ENCODE measurements at regions not wholly inside any gene's neighbourhood (a gene's known extent, or its start where the extent isn't known, plus 50 kb on each side); places are given as distances from the start of the nearest gene placed in this dataset.
"Not testable (repeated sequence)": the region's sequence is repeated elsewhere in the genome, so short reads cannot be mapped to it uniquely, and the experiment has no call there.

DNA sequence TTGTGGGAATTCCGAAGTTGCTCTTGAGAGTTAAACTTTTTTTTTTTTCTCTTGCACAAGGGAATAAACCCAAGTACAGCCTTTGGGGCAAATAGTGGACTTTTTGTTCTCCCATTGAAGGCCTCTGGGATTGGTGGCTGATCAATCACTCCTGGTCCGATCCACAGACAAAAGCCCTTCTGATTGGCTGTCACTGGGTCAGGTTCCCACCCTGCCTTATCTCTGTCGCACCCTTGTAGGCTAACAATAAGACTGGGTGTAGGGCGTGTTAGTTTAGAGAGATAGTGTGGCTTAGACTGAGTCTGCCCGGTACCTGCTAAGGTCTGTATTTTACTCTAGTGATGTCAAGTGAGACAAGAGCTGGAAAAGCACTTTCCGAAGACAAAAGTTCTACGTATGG lies 380.8 kb downstream of the NDFIP2 start:
- DNase-seq: no peak

DNA sequence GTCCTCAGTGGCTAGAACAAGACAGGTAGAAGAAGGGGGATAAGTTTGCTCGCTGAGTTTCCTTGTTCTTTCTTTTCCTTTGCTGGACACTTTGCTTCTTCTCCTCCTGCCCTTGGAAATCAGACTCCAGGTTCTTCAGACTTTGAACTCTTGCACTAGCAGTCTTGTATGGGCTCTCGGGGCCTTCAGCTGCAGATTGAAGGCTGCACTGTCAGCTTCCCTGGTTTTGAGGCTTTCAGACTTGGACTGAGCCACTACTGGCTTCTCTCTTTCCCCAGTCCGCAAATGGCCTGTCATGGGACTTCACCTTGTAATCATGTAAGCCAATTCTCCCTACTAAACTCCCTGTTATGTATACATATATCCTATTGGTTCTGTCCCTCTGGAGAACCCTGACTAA lies 379.8 kb downstream of the NDFIP2 start:
- no peak for DNase-seq

DNA sequence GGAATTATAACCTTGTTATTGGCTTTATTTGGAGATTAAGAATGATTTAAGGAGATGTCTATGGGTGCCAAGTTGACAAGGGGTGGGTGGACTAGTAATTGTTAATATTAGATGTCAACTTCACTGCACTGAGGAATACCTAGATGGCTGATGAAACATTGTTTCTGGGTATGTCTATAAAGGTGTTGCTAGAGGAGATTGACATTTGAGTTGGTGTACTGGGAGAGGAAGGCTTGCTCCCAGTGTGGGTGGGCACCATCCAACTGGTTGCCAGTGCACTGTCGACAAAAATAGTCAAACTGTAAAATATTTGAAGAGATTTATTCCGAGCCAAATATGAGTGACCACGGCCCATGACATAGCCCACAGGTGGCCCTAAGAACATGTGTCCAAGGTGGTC lies 378.8 kb downstream of the NDFIP2 start:
- DNase-seq: no peak

DNA sequence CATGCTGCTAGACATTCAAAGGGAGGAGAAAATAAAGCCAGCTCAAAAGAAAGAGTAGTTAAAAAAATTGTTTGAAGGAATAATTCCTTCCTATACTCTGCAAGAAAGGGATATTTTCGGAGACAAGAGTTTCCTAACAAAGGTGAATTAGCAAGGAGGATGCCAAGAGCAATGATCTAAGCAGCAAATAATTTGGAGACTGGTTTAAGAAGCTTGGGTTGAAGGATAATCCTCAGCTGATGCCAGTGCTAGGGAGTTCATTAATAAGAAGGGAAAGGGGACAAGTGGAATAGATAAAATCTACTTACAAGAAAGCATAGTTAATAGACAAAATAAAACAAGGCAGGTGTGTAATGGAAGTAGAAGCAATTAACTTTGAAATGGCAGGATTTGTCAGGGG lies 372.3 kb downstream of the NDFIP2 start:
- DNase-seq: no peak

DNA sequence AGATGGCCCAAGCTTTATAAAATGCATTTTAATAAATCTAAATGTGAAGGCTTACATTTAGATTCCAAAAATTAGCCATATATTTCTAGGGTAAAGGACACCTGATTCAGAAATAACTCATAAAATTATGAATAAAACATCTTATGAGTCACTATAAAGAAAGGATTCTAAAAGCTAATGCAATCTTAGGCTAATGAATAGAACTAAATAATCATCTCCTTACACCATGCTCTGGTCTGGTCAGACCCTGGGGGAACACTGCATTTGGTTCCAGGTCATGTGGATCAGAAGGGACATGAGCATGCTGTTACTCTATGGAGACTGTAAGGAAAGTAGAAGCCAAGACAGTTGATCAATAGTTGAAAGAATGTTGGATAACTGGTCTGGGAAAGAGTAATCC lies 370.4 kb downstream of the NDFIP2 start:
- no peak for DNase-seq

DNA sequence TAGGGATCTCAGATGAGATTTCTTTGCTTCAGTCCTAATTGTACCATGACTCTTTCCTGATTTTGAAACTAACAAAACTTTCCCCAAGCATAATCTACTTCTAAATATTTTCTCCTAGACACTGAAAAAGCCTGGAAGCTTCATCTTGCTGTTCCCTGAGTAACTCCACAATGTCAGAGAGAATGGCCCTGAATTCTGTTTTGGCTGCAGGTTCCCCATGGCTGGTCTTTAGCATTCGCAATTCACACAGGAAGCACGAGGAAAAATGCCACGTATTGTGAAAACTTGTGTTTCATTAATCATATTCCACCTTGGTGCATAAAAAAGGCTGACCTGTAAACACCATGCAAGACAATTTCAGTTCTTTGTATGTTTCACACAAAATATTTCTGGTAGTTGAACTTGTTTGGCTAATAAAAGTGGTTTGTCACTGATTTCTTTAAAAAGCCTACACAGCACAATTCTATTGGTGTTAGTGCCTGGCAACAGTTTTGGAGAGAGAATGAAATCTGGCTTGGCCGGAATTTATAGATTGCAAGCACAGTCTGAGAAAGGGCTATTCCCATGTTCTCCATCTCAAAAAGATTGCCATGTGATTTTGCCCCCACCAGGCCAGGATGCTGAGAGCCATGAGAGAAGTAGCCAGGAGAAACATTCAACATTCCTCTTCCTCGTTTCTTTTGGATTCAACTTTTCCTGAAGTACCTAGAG lies 367.1 kb downstream of the NDFIP2 start:
- no peak for DNase-seq

DNA sequence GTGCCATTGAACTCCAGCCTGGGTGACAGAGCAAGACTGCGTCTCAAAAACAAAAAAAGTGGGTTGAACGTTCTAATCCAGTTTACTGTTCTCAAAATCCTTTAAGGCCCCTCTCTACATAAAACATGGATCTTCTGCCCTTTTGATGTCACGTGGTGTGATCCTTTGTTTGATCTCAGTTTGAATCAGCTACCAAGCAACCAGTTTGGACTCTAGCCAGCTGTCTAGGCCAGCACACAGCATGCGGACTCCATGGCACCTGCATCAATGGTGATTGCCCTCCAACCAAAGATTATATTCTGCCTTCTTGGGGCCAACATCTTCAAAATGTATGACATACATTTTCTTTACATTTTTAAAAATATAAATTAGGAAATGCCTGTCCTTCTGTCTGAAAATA lies 365.4 kb downstream of the NDFIP2 start:
- peak; percentile 35 for DNase-seq

DNA sequence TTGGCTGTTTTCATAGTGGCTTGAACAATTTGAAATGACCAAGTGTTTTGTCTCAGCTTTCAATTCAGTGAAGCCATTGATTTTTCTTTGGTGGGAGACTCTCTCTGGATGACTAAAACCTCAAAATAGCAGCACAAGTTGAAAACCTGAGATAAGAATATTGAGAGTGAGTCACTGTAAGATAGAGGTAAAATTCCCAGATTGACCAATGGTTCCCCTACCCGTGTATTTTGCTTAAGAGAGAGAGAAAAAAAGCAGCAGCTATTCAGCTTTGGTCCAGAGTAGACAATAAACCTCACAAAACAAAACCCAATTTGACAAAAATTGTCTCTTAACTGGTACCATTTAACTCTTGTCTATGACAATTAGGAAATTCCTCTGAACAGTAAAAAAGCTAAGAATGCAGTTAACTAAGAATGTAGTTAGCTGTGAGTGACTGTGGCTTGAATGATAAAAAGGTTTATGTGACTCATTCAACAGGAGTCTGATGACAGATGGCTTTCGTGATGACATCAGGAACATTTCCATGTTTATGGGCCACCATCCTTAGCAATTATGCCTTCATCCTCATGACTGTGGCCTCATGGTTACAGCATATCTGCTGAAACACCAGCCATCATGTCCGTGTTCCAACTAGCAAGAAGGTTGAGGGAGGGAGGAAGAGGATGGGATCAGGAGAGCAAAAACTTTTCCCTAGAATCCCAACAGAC lies 356.9 kb downstream of the NDFIP2 start:
- no peak for DNase-seq

DNA sequence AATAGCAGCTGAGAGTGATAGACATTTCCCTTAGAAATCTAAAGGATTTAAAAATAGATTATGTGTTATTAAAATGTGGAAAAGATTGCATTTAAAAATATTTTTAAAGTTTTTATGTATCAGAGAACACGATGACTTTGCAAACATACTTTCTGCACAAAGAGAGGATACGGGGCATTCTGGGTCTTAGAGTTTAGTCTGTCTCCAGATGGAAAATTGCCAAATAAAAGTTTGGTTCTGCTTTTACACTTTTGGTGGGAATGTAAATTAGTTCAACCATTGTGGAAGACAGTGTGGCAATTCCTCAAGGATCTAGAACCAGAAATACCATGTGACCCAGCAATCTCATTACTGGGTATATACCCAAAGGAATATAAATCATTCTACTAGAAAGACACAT lies 355.2 kb downstream of the NDFIP2 start:
- DNase-seq: not testable (repeated sequence)

DNA sequence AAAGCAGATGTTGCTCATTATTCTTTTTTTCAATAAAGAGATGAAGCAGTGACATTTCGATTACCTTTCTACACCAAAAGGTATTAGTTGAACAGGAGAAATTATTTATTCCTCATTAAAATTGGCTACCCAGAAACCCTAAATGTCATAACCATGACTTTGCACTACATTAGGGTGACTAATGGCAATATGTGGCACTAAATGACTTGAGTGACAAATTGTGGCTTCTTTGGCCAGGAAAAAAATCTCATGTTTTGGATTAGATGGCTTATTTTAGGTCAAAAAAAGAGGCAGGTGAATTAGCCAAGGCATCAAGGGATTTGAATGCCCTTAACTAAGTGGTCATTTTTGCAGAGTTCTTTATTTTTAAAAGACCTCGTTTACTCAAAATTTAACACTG lies 353.9 kb downstream of the NDFIP2 start:
- DNase-seq: no peak

DNA sequence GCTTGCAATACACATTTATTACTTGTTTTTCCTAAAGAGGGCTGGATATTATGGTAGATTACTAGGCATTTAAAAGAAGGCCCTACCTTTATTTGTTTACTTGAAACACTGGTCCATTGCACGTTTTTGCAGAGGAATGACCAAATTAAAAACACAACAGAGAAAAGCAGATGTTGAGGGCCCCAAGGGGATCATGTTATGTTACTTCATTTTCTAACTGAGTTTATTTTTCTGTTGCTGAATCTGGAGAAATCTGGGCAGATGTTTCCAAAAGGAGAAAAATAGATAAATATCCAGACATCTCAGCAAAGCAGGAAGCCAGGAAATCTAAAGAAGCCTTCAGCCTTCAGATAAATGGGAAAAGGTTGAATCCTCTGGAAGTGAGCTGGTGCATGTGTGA lies 353.0 kb downstream of the NDFIP2 start:
- no peak for DNase-seq

DNA sequence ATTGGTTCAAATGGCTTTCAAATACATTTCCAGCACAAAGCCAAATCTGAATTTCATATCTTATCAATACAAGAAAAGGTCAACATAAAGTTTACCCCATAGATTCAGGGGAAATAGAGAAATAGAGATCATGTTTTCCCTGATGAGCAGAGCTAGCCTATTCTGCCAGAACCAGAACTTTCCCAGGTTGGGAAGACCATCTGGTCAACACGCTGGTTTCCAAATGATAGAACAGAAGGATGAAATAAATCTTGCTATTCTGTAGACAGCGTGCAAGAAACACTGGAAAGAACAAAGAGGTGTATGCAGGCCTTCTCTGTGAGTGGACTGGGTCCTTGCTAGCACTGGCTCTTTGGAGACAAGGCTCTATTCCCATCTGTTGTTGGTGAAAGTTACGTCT lies 350.6 kb downstream of the NDFIP2 start:
- DNase-seq: no peak

DNA sequence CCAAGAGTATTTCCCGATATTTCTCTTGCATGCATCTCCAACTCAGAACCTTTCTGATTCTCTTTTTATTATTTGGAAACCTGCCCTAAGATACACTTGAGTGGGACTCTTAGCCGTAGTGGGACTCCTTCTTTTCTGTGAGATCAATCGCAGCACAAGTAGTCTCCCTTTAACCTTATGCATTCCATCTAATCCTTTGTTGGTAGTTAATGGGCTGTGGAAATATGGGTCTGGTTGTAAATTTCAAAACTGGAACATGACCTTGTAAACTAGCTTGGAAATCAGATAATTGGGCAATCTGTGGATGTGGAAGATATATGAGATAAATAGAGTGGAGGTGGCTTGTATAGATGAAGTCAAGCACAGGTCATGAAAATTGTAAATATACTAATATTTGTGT lies 350.0 kb downstream of the NDFIP2 start:
- DNase-seq: no peak

DNA sequence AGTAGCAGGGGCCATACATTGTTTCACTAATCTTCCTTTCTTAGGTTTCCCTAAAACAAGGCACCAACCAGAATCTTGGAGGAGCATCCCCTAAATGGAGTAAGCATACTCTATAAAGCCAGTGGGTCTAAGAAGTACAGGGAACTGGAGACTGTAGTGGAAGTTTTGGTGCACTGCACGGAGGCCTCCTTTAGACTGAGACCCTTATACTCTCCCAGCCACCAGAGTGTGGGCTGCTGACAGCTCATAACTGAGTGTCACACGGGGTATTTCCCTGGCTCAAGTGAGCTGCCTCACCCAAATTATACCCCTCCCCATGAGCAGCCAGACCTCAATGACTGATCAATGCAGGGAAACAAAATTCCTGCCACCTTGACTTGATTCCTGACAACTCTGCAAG lies 349.5 kb downstream of the NDFIP2 start:
- DNase-seq: no peak

DNA sequence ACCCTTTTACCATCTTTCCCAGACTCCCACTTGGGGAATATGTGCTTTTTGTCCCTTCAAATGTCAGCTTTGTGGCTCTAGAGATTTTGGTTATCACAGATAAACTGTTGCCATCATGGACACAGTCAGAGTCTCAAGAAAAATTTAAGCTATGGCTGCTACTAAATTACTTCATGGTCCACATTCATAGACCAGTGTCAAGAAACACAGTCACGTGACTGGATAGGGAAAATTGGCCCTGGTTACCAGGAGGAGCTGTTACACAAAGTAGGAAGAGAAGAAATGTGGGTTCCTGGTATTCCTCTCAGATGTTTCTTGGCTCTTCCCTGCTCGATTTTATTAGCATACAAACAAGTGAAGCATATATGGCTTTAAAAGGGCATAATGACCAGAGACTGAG lies 348.9 kb downstream of the NDFIP2 start:
- no peak for DNase-seq

DNA sequence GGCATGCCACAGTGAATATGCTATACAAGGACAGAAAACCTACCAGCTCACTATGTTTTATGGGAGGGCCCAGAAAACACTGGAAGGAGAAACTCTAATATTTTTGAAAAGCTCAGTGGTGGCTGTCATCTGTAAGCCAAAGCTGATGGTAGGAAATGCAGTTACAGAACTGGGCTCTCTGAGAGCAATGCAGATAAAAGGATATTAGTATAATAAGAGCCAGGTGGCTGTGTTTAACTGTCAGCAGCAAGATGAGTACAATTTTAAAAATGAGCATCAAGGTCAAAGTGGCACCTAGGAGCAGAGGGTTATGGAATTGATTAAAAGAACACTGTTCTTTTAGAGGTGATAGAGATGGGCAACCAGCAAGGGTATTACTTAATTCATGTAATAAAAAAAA lies 345.0 kb downstream of the NDFIP2 start:
- DNase-seq: no peak

DNA sequence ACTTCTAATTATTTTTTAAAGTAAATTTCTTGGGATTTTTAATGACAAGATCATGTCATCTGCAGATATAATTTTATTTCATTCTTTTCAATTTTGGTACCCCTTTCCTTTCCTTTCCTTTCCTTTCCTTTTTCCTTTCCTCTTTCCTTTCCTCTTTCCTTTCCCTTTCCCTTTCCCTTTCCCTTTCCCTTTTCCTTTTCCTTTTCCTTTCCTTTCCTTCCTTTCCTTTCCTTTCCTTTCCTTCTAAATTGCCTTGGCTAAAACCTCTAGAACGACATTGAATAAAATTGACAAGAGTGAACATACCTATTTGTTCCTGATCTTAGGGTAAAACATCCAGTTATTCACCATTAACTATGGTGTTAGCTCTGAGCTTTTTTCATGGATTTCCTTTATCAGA lies 334.1 kb downstream of the NDFIP2 start:
- no peak for DNase-seq

DNA sequence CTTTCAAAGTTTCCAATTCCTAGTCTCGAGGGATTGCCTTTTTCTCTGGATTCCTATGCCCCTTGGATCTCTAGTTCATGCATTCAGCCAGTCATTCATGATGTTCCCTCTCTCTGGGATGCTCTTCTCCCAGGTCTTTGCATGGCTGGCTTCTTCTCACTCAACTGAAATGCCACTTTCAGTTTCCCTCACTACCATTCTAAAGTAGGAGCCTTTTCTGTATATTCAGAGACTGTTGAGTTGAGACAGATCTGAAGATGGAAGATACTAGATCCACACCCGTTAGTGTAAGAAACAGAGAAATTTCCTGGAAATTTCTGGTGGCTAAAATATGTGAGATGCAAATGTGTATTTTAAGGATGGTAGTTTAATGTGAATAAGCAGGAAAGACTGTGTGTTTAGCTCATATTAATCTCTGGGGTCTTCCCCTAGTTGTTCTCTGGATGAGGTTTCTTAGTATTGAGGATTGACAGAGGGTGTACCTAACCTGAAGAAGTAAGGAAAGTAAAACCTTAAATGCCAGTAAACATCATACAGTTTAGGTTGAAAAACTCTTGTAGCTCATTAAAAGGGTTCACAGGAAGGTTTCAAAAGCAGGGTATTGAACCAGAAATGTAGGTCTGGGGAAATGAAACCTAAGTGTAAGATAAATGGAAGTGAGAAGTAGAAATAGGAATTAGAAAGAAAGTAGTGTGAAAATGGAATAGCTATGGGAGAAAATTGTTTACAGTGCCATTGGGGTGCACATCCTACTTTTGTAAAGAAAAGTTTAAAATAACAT lies 331.3 kb downstream of the NDFIP2 start:
- DNase-seq: no peak

DNA sequence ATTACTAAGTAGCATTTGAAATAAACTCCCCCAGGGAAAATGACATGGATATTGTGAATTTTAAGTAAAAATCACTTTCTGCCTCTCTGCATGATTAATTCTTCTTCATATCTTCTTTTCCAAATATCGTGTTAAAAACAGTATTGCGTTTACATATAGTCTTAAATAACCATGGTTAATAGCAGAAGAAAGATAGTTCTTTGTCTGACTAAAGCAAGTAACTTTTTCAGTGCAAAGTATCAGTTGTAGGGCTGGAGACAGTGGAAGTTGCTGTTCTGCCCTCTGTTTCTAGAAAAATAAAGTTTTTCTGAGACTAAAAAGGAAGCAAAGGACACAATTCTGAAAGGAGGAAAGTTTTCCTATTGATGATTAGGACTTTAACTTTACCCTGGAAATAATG lies 330.2 kb downstream of the NDFIP2 start:
- DNase-seq: no peak

DNA sequence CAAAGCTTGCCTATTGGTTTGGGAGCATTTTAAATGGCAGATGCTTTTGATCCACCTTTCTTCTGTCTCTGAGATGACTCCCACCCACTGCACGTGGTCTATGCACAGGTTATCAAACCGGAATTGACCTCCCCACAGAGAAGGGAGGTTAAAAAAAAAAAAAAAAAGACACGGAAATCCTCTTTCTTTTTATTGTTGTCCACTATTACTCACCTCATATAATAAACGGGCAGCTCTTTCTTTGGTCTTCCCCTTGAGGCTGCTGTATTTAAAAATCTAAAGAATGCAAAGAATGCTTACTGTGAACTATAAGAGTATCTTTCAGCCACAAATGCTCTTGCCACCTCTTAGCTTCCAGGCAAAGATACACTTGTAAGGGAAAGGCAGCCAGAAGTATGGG lies 329.7 kb downstream of the NDFIP2 start:
- DNase-seq: no peak

DNA sequence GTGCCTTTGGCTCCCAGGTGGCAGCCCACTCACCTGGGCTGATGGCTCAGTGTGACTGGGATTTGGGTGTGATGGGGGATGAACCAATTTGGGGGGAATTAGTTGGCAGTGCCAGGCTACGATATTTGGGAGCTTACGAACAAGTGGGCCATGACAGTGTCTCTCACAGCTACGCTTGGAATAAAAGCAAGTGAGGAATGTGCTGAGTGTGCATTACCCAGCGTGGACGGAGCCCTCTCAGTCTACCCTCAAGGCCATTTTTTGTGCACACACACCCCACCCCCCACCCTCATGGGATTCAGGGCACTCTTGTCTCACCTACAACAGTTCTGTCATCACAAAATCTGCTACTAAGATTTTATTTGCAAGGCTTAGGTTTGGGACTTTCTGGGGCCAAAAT lies 329.1 kb downstream of the NDFIP2 start:
- no peak for DNase-seq

DNA sequence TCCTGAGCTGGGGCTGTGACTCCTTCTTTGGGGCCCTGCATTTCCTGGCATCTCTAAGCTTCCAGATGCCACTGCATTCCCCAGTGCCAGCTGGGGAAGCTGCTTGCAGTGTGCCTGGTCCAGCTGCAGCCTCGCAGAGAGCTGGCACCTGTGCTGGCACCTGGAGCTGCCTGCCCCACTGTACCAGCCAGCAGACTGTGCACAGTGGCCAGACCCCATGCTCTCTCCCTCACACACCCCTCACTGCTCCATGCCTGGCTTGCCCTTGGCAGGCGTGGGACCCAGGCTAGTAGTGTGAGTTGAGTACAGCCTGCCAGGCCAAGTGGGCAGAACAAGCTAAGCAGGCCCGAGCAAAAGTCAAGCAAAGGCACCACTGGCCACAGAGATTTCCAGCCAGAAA lies 327.5 kb downstream of the NDFIP2 start:
- DNase-seq: no peak

DNA sequence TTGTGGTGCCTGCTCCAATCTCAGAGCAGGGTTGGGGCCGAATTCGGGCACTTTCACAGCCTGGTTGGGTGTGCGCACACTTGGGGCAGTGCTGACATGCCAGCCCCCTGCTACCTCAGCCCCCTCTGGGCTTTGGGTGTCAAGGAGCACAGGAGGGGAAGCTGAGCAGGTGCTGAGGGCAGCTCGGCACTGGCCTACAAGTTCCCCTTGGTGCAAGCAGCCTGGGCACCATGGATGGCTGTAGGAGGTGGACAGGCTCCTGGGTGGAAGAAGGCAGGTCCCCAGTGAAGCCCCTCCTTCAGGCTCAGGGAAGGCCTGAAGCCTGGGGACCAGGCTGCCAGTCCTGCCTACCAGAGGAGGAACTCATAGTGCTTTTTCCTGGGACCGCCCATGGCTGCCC lies 326.6 kb downstream of the NDFIP2 start:
- no peak for DNase-seq

DNA sequence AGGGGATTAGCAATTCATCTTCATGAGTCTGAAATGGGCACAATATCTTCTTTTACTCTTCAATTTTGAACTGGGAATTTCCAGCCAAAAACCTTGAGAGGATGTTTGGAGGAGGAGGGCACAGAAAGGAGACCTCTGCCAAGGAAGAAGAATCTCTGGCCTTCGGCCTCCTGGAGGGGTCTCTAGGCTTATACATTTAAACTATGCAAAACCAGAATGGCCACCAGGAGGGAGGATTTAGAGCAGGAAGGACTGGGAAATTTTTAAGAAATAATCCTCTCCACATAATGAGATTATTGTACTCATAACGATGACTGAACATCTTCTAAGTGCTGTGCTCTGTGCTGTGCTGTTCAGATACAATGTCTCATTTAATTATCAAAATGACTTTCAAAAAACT lies 325.9 kb downstream of the NDFIP2 start:
- no peak for DNase-seq

Data from NCI-H2081 treated with DMSO at 0.1 percent for 48 hours (cell line).